H1 (cell line): ENCODE measurements at regions not wholly inside any gene's neighbourhood (a gene's known extent, or its start where the extent isn't known, plus 50 kb on each side); places are given as distances from the start of the nearest gene placed in this dataset.

Experiments
- CBX5 ChIP-seq: fragments of 300-800, 300-1000 bp; sonication (generic); IDR thresholded peaks from 2 replicates; pipeline ENCODE4 v1.7.1; 2016; ENCODE audit warnings: antibody characterized with exemption, low read length, low read depth
- CTBP2 ChIP-seq: IDR thresholded peaks from 2 replicates; pipeline ENCODE4 v1.7.0; 2011; ENCODE audit warnings: borderline replicate concordance, mild to moderate bottlenecking, moderate library complexity, mixed read lengths, low read length; ENCODE audit not compliant: insufficient read depth, insufficient read length
- JUN ChIP-seq: IDR thresholded peaks from 2 replicates; pipeline ENCODE4 v1.6.1; 2011; ENCODE audit warnings: low read depth, mild to moderate bottlenecking, improper control_type of control experiment, low read length
- RNF2 ChIP-seq: fragments of 200-900, 300-1000 bp; sonication (generic); IDR thresholded peaks from 2 replicates; pipeline ENCODE4 v1.7.1; 2016; ENCODE audit warnings: borderline replicate concordance, low read depth, mild to moderate bottlenecking, antibody characterized with exemption, low read length; ENCODE audit not compliant: poor library complexity, severe bottlenecking; ENCODE audit errors: missing control alignments
- TF ChIP-seq, protein P1 (sequence below): fragments of 300-600 bp; sonication (generic); IDR thresholded peaks from 2 replicates; pipeline ENCODE4 v1.7.1; 2012; ENCODE audit warnings: low read length, moderate library complexity, mild to moderate bottlenecking, inconsistent platforms; ENCODE audit not compliant: insufficient replicate concordance
- TF ChIP-seq, protein P2 (sequence below): IDR thresholded peaks from 2 replicates; pipeline ENCODE4 v1.6.1; 2012; ENCODE audit warnings: inconsistent platforms
- TF ChIP-seq, protein P3 (sequence below): IDR thresholded peaks from 2 replicates; pipeline ENCODE4 v1.6.1; 2011; ENCODE audit warnings: low read depth, mild to moderate bottlenecking, low read length; ENCODE audit not compliant: insufficient read depth
- TF ChIP-seq, protein P4 (sequence below): IDR thresholded peaks from 2 replicates; pipeline ENCODE4 v1.6.1; 2012; ENCODE audit warnings: inconsistent platforms

DNA sequence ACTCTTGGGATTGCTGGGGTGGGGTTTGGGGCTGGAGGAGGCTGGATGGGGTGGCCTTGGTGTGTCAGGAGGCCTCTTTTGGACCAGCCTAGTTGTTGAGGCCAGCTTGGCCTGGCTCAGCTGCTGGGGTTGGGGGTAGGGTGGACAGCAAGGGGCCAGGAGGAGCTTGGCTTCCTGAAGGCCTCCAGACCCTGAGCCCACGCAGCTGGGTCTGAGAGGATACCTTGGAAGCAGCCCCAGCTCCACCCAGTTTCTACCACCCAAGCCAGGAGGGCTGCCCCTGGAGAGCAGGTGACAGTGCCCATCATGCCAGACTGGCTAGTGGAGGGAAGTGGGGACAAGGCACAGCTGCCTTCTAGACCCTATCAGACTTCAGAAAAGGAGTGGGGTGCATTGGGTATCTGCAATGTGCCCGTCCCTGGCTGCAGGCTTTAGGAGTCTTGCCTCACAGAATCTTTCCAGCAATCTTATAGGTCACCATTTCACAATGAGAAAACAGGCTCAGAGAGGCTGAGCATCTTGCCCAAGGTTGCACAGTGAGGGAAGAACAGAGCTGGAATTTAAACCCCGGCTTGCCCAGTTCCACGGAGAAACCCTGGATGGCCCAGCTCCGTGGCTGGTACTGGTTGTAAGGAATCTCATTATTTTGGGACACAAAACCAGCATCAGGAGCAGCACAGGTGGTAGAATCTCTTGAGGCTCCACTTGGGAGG, 83.0 kb downstream of the LINGO1 start (continued):
- TF ChIP-seq, protein P1, sequence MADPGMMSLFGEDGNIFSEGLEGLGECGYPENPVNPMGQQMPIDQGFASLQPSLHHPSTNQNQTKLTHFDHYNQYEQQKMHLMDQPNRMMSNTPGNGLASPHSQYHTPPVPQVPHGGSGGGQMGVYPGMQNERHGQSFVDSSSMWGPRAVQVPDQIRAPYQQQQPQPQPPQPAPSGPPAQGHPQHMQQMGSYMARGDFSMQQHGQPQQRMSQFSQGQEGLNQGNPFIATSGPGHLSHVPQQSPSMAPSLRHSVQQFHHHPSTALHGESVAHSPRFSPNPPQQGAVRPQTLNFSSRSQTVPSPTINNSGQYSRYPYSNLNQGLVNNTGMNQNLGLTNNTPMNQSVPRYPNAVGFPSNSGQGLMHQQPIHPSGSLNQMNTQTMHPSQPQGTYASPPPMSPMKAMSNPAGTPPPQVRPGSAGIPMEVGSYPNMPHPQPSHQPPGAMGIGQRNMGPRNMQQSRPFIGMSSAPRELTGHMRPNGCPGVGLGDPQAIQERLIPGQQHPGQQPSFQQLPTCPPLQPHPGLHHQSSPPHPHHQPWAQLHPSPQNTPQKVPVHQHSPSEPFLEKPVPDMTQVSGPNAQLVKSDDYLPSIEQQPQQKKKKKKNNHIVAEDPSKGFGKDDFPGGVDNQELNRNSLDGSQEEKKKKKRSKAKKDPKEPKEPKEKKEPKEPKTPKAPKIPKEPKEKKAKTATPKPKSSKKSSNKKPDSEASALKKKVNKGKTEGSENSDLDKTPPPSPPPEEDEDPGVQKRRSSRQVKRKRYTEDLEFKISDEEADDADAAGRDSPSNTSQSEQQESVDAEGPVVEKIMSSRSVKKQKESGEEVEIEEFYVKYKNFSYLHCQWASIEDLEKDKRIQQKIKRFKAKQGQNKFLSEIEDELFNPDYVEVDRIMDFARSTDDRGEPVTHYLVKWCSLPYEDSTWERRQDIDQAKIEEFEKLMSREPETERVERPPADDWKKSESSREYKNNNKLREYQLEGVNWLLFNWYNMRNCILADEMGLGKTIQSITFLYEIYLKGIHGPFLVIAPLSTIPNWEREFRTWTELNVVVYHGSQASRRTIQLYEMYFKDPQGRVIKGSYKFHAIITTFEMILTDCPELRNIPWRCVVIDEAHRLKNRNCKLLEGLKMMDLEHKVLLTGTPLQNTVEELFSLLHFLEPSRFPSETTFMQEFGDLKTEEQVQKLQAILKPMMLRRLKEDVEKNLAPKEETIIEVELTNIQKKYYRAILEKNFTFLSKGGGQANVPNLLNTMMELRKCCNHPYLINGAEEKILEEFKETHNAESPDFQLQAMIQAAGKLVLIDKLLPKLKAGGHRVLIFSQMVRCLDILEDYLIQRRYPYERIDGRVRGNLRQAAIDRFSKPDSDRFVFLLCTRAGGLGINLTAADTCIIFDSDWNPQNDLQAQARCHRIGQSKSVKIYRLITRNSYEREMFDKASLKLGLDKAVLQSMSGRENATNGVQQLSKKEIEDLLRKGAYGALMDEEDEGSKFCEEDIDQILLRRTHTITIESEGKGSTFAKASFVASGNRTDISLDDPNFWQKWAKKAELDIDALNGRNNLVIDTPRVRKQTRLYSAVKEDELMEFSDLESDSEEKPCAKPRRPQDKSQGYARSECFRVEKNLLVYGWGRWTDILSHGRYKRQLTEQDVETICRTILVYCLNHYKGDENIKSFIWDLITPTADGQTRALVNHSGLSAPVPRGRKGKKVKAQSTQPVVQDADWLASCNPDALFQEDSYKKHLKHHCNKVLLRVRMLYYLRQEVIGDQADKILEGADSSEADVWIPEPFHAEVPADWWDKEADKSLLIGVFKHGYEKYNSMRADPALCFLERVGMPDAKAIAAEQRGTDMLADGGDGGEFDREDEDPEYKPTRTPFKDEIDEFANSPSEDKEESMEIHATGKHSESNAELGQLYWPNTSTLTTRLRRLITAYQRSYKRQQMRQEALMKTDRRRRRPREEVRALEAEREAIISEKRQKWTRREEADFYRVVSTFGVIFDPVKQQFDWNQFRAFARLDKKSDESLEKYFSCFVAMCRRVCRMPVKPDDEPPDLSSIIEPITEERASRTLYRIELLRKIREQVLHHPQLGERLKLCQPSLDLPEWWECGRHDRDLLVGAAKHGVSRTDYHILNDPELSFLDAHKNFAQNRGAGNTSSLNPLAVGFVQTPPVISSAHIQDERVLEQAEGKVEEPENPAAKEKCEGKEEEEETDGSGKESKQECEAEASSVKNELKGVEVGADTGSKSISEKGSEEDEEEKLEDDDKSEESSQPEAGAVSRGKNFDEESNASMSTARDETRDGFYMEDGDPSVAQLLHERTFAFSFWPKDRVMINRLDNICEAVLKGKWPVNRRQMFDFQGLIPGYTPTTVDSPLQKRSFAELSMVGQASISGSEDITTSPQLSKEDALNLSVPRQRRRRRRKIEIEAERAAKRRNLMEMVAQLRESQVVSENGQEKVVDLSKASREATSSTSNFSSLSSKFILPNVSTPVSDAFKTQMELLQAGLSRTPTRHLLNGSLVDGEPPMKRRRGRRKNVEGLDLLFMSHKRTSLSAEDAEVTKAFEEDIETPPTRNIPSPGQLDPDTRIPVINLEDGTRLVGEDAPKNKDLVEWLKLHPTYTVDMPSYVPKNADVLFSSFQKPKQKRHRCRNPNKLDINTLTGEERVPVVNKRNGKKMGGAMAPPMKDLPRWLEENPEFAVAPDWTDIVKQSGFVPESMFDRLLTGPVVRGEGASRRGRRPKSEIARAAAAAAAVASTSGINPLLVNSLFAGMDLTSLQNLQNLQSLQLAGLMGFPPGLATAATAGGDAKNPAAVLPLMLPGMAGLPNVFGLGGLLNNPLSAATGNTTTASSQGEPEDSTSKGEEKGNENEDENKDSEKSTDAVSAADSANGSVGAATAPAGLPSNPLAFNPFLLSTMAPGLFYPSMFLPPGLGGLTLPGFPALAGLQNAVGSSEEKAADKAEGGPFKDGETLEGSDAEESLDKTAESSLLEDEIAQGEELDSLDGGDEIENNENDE, result no peak
- TF ChIP-seq CBX5 (no peak), JUN (no peak), CTBP2 (no peak), RNF2 (no peak)
- TF ChIP-seq, protein P2, sequence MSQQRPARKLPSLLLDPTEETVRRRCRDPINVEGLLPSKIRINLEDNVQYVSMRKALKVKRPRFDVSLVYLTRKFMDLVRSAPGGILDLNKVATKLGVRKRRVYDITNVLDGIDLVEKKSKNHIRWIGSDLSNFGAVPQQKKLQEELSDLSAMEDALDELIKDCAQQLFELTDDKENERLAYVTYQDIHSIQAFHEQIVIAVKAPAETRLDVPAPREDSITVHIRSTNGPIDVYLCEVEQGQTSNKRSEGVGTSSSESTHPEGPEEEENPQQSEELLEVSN, result no peak
- TF ChIP-seq, protein P3, sequence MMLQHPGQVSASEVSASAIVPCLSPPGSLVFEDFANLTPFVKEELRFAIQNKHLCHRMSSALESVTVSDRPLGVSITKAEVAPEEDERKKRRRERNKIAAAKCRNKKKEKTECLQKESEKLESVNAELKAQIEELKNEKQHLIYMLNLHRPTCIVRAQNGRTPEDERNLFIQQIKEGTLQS, result no peak
- TF ChIP-seq, protein P4, sequence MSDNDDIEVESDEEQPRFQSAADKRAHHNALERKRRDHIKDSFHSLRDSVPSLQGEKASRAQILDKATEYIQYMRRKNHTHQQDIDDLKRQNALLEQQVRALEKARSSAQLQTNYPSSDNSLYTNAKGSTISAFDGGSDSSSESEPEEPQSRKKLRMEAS, result no peak
